ENCODE measurements at regions not wholly inside any gene's neighbourhood (a gene's known extent, or its start where the extent isn't known, plus 50 kb on each side); places are given as distances from the start of the nearest gene placed in this dataset.

GRCh38 chr6:135774006-135774405 lies 77.5 kb upstream of the PDE7B start:
- intact Hi-C loops (cut with micrococcal nuclease), result no loop called here
- no peak overlapping the region for H3K27ac Mint-ChIP-seq (ENCODE audit: low read depth, unreplicated experiment)
- H3K9me3 Mint-ChIP-seq (ENCODE audit: unreplicated experiment), result peaks cover 7% of the 10 kb centered on the region
- DNase-seq (ENCODE audit: unreplicated experiment), result no peak
- no peaks in the 10 kb centered on the region for H3K36me3 Mint-ChIP-seq (ENCODE audit: insufficient read depth, unreplicated experiment)
- no peaks in the 10 kb centered on the region for H3K27me3 Mint-ChIP-seq (ENCODE audit: insufficient read depth, unreplicated experiment)
- no peaks in the 10 kb centered on the region for H3K4me1 Mint-ChIP-seq (ENCODE audit: insufficient read depth, unreplicated experiment)
- POLR2A ChIA-PET, result no interaction called here
- no peak overlapping the region for H3K4me3 Mint-ChIP-seq (ENCODE audit: unreplicated experiment)
- CTCF ChIA-PET, result no interaction called here
- BruUV-seq (replicated peaks), result no TSS peak
- no peak for TF ChIP-seq CTCF (IDR thresholded peaks at IDR 0.05; ENCODE audit: unreplicated experiment)

- POLR2A ChIA-PET, result no interaction called here
- Mint-ChIP-seq H3K27ac (ENCODE audit: low read depth, unreplicated experiment) (no peak overlapping the region), H3K27me3 (ENCODE audit: insufficient read depth, unreplicated experiment) (no peaks in the 10 kb centered on the region), H3K36me3 (ENCODE audit: insufficient read depth, unreplicated experiment) (no peaks in the 10 kb centered on the region), H3K4me1 (ENCODE audit: insufficient read depth, unreplicated experiment) (no peaks in the 10 kb centered on the region), H3K4me3 (ENCODE audit: unreplicated experiment) (no peak overlapping the region), H3K9me3 (ENCODE audit: unreplicated experiment) (no peaks in the 10 kb centered on the region)
- TF ChIP-seq CTCF (IDR thresholded peaks at IDR 0.05; ENCODE audit: unreplicated experiment), result no peak
- intact Hi-C loops (cut with micrococcal nuclease), result no loop called here
- CTCF ChIA-PET, result no interaction called here
- DNase-seq (ENCODE audit: unreplicated experiment), result no peak
- BruUV-seq (replicated peaks), result no TSS peak
These were observed 72.3 kb upstream of the PDE7B start for GRCh38 chr6:135779213-135779612.

GRCh38 chr6:135780326-135780725 lies 71.2 kb upstream of the PDE7B start:
- DNase-seq (ENCODE audit: unreplicated experiment), result no peak
- Mint-ChIP-seq H3K27ac (ENCODE audit: low read depth, unreplicated experiment) (no peak overlapping the region), H3K4me1 (ENCODE audit: insufficient read depth, unreplicated experiment) (no peaks in the 10 kb centered on the region), H3K4me3 (ENCODE audit: unreplicated experiment) (no peak overlapping the region), H3K36me3 (ENCODE audit: insufficient read depth, unreplicated experiment) (no peaks in the 10 kb centered on the region), H3K27me3 (ENCODE audit: insufficient read depth, unreplicated experiment) (no peaks in the 10 kb centered on the region), H3K9me3 (ENCODE audit: unreplicated experiment) (no peaks in the 10 kb centered on the region)
- TF ChIP-seq CTCF (IDR thresholded peaks at IDR 0.05; ENCODE audit: unreplicated experiment), result no peak
- intact Hi-C loops (cut with micrococcal nuclease), result no loop called here
- no TSS peak for BruUV-seq (replicated peaks)
- ChIA-PET POLR2A (no interaction called here), CTCF (no interaction called here)

- POLR2A ChIA-PET, result no interaction called here
- CTCF ChIA-PET, result no interaction called here
- no peaks in the 10 kb centered on the region for H3K36me3 Mint-ChIP-seq (ENCODE audit: insufficient read depth, unreplicated experiment)
- DNase-seq (ENCODE audit: unreplicated experiment), result no peak
- H3K27me3 Mint-ChIP-seq (ENCODE audit: insufficient read depth, unreplicated experiment), result no peaks in the 10 kb centered on the region
- no peak overlapping the region for H3K4me3 Mint-ChIP-seq (ENCODE audit: unreplicated experiment)
- H3K9me3 Mint-ChIP-seq (ENCODE audit: unreplicated experiment), result no peaks in the 10 kb centered on the region
- no TSS peak for BruUV-seq (replicated peaks)
- intact Hi-C loops (cut with micrococcal nuclease), result no loop called here
- H3K4me1 Mint-ChIP-seq (ENCODE audit: insufficient read depth, unreplicated experiment), result no peaks in the 10 kb centered on the region
- H3K27ac Mint-ChIP-seq (ENCODE audit: low read depth, unreplicated experiment), result no peak overlapping the region
- TF ChIP-seq CTCF (IDR thresholded peaks at IDR 0.05; ENCODE audit: unreplicated experiment), result no peak
These were observed 69.0 kb upstream of the PDE7B start for GRCh38 chr6:135782546-135782945.
